ENCODE measurements at regions not wholly inside any gene's neighbourhood (a gene's known extent, or its start where the extent isn't known, plus 50 kb on each side); places are given as distances from the start of the nearest gene placed in this dataset.

- DNase-seq (ENCODE audit: low read depth in 1 of 2, low spot score in 1 of 2) = no peak
Observed at GRCh38 chrX:131778269-131779218, 234.7 kb downstream of the OR13H1 start.

GRCh38 chrX:131779306-131779705 is 235.4 kb downstream of the OR13H1 start:
- DNase-seq (ENCODE audit: low read depth in 1 of 2, low spot score in 1 of 2) = no peak

- no peak for DNase-seq (ENCODE audit: low read depth in 1 of 2, low spot score in 1 of 2)
Observed at GRCh38 chrX:131779741-131780140, 235.9 kb downstream of the OR13H1 start.

GRCh38 chrX:131782646-131783045 is 238.8 kb downstream of the OR13H1 start:
- no peak for DNase-seq (ENCODE audit: low read depth in 1 of 2, low spot score in 1 of 2)

- DNase-seq (ENCODE audit: low read depth in 1 of 2, low spot score in 1 of 2) = no peak
Observed at GRCh38 chrX:131783555-131784308, 239.4 kb upstream of the STK26 start.

- DNase-seq (ENCODE audit: low read depth in 1 of 2, low spot score in 1 of 2) = no peak
Observed at GRCh38 chrX:131789664-131790063, 233.4 kb upstream of the STK26 start.

- DNase-seq (ENCODE audit: low read depth in 1 of 2, low spot score in 1 of 2) = no peak
Observed at GRCh38 chrX:131791608-131792355, 231.3 kb upstream of the STK26 start.

- DNase-seq (ENCODE audit: low read depth in 1 of 2, low spot score in 1 of 2) = no peak
Observed at GRCh38 chrX:131792356-131792749, 230.7 kb upstream of the STK26 start.

GRCh38 chrX:131792789-131793462 is 230.2 kb upstream of the STK26 start:
- no peak for DNase-seq (ENCODE audit: low read depth in 1 of 2, low spot score in 1 of 2)

- DNase-seq (ENCODE audit: low read depth in 1 of 2, low spot score in 1 of 2) = no peak
Observed at GRCh38 chrX:131795442-131796229, 227.5 kb upstream of the STK26 start.

GRCh38 chrX:131801066-131801465 is 222.0 kb upstream of the STK26 start:
- no peak for DNase-seq (ENCODE audit: low read depth in 1 of 2, low spot score in 1 of 2)

GRCh38 chrX:131801911-131802310 is 221.2 kb upstream of the STK26 start:
- no peak for DNase-seq (ENCODE audit: low read depth in 1 of 2, low spot score in 1 of 2)

GRCh38 chrX:131802836-131803626 is 220.1 kb upstream of the STK26 start:
- peak in 1 of 2 donors; percentile 12 for DNase-seq (ENCODE audit: low read depth in 1 of 2, low spot score in 1 of 2)

- peak; percentile 47 to 54 for DNase-seq (ENCODE audit: low read depth in 1 of 2, low spot score in 1 of 2)
Observed at GRCh38 chrX:131812847-131813825, 210.0 kb upstream of the STK26 start.

GRCh38 chrX:131816551-131817136 is 206.5 kb upstream of the STK26 start:
- peak; percentile 13 to 44 for DNase-seq (ENCODE audit: low read depth in 1 of 2, low spot score in 1 of 2)

GRCh38 chrX:131818297-131818936 is 204.7 kb upstream of the STK26 start:
- DNase-seq (ENCODE audit: low read depth in 1 of 2, low spot score in 1 of 2) = no peak

- no peak for DNase-seq (ENCODE audit: low read depth in 1 of 2, low spot score in 1 of 2)
Observed at GRCh38 chrX:131821945-131822622, 201.0 kb upstream of the STK26 start.
